GM12892 (cell line): ENCODE measurements at regions not wholly inside any gene's neighbourhood (a gene's known extent, or its start where the extent isn't known, plus 50 kb on each side); places are given as distances from the start of the nearest gene placed in this dataset.

ENCODE experiments used
- POLR2A ChIP-seq: IDR thresholded peaks from 2 replicates; pipeline ENCODE4 v1.6.1; 2011; ENCODE audit warnings: low read depth, low read length, control low read depth
- POLR2AphosphoS5 ChIP-seq: IDR thresholded peaks from 2 replicates; pipeline ENCODE4 v1.6.1; 2011; ENCODE audit warnings: low read depth, low read length, control low read depth

DNA sequence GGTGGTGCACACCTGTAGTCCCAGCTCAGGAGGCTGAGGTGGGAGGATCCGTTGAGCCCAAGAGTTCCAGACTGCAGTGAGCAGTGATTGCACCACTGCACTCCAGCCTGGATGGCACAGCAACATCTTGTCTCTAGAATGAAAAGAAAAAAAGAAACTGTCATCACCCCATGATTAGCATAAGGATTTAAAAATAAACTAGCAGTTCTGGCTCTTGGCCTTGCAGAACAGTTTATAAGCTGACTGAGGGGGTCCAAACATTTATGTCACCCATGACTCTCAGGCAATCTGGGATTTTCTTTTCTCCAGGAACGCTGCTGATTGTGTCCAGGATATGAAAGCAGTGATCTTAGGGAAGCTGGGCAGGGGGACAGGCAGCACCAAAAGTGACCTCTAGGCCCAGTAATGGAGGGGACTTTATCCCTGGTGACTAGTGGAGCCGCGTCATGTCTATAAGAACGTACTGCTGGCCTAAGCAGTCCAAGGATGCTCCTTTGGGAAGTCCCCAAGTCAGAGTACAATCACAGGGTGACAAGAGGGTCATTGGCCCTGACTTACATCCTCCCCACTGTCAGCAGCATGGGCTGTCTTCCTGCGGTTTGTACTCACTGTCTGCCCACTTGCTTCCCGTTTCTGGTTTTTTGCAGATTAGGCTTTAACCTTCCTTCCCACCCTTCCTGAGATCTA is 177.4 kb downstream of the ARHGAP12 start:
- no peak for TF ChIP-seq POLR2A
- TF ChIP-seq POLR2AphosphoS5: no peak
